ENCODE measurements at regions not wholly inside any gene's neighbourhood (a gene's known extent, or its start where the extent isn't known, plus 50 kb on each side); places are given as distances from the start of the nearest gene placed in this dataset.

DNA sequence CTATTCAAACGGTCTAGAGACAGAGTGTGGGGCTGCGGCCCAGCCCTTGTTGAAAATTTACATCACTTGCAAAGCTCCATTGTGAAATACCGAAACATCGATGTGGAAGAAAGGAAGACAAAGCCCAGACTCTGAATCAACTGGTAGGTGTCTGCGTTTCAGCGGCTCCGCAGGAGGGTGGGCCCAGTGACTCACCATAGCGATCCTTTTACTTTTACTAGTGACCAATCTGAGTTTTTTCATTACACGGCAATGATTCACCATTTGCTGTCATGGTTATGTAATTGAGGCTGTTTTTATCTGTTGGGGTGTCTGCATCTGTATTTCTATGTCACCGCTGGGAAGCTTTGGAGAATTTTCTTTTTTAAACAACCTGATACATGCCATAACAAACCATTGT lies 66.6 kb upstream of the ODC1 start:
- Mint-ChIP-seq H3K4me1 (no peaks in the 10 kb centered on the region), H3K4me3 (no peak overlapping the region), H3K36me3 (ENCODE audit: low read depth) (peaks cover 5% of the 10 kb centered on the region), H3K9me3 (peaks cover 37% of the 10 kb centered on the region), H3K27ac (no peak overlapping the region), H3K27me3 (ENCODE audit: low read depth, poor library complexity) (peaks cover 6% of the 10 kb centered on the region)
- TF ChIP-seq, protein P1, sequence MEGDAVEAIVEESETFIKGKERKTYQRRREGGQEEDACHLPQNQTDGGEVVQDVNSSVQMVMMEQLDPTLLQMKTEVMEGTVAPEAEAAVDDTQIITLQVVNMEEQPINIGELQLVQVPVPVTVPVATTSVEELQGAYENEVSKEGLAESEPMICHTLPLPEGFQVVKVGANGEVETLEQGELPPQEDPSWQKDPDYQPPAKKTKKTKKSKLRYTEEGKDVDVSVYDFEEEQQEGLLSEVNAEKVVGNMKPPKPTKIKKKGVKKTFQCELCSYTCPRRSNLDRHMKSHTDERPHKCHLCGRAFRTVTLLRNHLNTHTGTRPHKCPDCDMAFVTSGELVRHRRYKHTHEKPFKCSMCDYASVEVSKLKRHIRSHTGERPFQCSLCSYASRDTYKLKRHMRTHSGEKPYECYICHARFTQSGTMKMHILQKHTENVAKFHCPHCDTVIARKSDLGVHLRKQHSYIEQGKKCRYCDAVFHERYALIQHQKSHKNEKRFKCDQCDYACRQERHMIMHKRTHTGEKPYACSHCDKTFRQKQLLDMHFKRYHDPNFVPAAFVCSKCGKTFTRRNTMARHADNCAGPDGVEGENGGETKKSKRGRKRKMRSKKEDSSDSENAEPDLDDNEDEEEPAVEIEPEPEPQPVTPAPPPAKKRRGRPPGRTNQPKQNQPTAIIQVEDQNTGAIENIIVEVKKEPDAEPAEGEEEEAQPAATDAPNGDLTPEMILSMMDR (IDR thresholded peaks at IDR 0.05), result no peak
- DNase-seq, result no peak

DNA sequence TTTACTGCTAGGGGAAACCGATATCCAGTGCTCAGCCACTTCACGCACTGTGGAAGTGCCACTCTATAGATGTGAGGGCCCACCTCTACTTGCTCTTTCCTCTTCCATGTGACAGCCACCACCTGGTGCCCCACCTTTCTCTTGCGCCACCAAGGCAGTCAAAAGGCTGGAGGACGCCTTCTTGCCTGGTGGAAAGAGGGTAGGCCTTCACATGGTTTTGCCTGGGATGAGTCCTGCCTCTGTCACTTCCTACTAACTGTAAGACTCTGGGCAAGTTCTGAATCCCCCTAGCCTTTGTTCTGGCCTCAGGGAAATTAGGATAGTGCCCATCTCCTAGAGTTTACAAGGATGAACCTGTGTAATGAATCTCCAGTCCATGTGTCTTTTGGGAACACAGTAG lies 66.1 kb upstream of the ODC1 start:
- Mint-ChIP-seq H3K4me1 (no peaks in the 10 kb centered on the region), H3K4me3 (no peak overlapping the region), H3K27me3 (ENCODE audit: low read depth, poor library complexity) (peaks cover 6% of the 10 kb centered on the region), H3K27ac (peak overlapping the region; percentile 19), H3K9me3 (peaks cover 37% of the 10 kb centered on the region), H3K36me3 (ENCODE audit: low read depth) (peaks cover 5% of the 10 kb centered on the region)
- TF ChIP-seq, protein P1 (IDR thresholded peaks at IDR 0.05), result no peak
- DNase-seq, result no peak

DNA sequence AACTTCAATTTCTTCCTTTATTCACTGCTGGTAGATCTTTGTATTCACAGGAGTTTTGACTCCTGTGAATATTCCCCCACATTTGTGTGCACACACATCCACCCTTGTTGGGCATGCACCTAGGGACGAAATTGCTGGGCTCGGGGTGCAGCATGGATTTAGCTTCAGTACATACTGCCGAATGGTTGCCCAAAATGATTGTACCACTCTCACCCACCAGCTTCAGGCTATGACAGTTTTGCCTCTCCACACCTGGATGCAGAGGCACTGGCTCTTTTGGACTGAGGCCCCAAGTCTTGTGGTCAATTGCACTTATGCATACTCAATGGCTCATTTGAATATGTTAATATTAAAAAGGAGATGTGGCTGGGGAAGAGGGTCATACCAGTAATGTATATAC lies 65.1 kb upstream of the ODC1 start:
- TF ChIP-seq, protein P1 (IDR thresholded peaks at IDR 0.05), result no peak
- peaks cover 37% of the 10 kb centered on the region for H3K9me3 Mint-ChIP-seq
- H3K4me3 Mint-ChIP-seq, result no peak overlapping the region
- H3K36me3 Mint-ChIP-seq (ENCODE audit: low read depth), result peaks cover 5% of the 10 kb centered on the region
- peaks cover 8% of the 10 kb centered on the region for H3K27me3 Mint-ChIP-seq (ENCODE audit: low read depth, poor library complexity)
- H3K4me1 Mint-ChIP-seq, result no peaks in the 10 kb centered on the region
- no peak for DNase-seq
- no peak overlapping the region for H3K27ac Mint-ChIP-seq

DNA sequence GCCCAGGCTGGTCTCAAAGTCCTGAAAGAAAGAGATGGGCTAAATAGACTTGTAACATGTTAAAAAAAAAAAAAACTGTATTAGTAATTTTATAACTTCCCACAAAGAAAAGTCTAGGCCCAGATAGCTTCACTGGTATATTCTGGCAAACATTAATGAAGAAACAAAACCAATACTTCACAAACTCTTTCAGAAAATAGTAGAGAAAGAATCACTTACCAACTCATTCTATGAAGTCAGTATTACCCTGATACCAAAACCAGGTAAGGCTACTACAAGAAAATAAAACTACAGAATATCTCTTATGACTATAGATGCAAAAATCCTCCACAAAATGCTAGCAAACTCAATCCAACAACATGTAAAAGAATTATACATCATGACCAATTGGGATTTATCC lies 59.9 kb upstream of the ODC1 start:
- H3K27me3 Mint-ChIP-seq (ENCODE audit: low read depth, poor library complexity), result peaks cover 9% of the 10 kb centered on the region
- DNase-seq, result no peak
- no peaks in the 10 kb centered on the region for H3K9me3 Mint-ChIP-seq
- peaks cover 14% of the 10 kb centered on the region for H3K4me1 Mint-ChIP-seq
- no peak overlapping the region for H3K27ac Mint-ChIP-seq
- no peaks in the 10 kb centered on the region for H3K36me3 Mint-ChIP-seq (ENCODE audit: low read depth)
- TF ChIP-seq, protein P1 (IDR thresholded peaks at IDR 0.05), result no peak
- no peak overlapping the region for H3K4me3 Mint-ChIP-seq

DNA sequence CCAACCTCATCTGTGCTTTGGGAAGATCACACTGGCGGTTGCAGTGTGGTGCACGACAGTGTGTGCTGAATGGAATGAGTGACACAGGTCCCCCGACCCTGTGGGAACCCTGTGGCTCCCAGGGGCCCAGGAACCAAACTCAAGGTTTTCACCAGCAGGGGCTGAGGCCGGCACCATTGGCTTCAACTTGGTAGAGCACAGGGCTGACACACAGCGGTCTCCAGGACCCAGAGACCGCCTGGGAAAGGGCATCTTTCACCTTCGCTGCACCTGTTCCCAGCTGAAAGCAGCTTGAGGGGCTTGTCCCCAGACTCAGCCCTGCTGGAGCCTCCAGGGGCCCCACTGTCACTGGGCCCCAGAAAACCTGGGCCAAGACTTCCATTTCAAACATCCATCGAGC lies 59.0 kb upstream of the ODC1 start:
- TF ChIP-seq, protein P1 (IDR thresholded peaks at IDR 0.05), result no peak
- H3K4me3 Mint-ChIP-seq, result no peak overlapping the region
- H3K27ac Mint-ChIP-seq, result no peak overlapping the region
- no peaks in the 10 kb centered on the region for H3K36me3 Mint-ChIP-seq (ENCODE audit: low read depth)
- peaks cover 23% of the 10 kb centered on the region for H3K4me1 Mint-ChIP-seq
- H3K27me3 Mint-ChIP-seq (ENCODE audit: low read depth, poor library complexity), result peaks cover 9% of the 10 kb centered on the region
- DNase-seq, result no peak
- H3K9me3 Mint-ChIP-seq, result no peaks in the 10 kb centered on the region

DNA sequence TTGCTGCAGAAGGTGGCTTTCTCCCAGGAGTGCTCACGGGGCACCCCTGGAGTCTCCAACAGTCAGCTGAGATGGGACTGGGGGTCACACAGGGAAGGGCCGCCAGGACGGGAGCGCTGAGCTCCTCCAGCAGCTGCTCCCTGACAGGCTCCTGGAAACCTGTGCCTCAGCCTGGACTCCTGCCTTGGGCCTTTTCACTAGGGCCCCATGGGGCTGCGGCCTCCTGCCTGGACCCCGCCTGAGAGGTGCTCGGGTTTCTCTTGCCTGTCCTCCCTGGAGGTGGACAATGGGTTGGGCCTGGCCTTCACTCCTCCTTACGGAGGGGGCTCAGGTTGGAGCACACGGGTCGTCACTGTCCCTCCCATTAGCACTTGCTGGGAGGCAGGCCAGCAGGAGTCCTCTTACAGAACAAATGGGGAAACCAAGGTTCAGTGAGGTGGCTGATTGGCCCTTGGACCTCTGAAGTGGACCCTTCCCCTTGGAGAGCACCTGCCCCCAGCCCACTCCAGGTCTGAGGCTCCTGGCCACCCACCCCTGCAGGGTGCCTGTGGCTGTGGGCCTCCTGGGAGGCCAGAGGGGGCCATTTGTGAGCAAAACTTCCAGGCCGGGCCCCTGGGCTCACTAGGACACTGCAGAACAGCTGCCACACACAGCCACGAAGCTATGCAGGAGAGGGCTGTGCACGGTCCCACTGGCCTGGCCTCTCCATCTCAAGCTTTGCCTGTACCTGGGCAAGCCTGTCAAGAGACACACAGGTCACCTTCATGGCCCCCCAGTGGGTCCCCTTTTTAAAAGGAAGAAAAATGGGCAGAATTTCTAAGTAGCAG lies 57.1 kb upstream of the ODC1 start:
- no peaks in the 10 kb centered on the region for H3K36me3 Mint-ChIP-seq (ENCODE audit: low read depth)
- peaks cover 4% of the 10 kb centered on the region for H3K27me3 Mint-ChIP-seq (ENCODE audit: low read depth, poor library complexity)
- no peak overlapping the region for H3K4me3 Mint-ChIP-seq
- H3K27ac Mint-ChIP-seq, result no peak overlapping the region
- peaks cover 28% of the 10 kb centered on the region for H3K4me1 Mint-ChIP-seq
- no peaks in the 10 kb centered on the region for H3K9me3 Mint-ChIP-seq
- no peak for DNase-seq
- TF ChIP-seq, protein P1 (IDR thresholded peaks at IDR 0.05), result no peak
